ENCODE measurements at regions not wholly inside any gene's neighbourhood (a gene's known extent, or its start where the extent isn't known, plus 50 kb on each side); places are given as distances from the start of the nearest gene placed in this dataset.

GRCh38 chr2:198991431-198991830 is 466.3 kb downstream of the SATB2 start:
- in situ Hi-C loops (cut with MboI; ENCODE audit: low sequenced_read_pairs, unreplicated experiment): no loop called here
- no peak for DNase-seq (ENCODE audit: low spot score)
- TF ChIP-seq CTCF (IDR thresholded peaks at IDR 0.05; ENCODE audit: borderline replicate concordance, control extremely low read depth, extremely low read depth, insufficient read depth, missing control alignments): no peak

GRCh38 chr2:198975779-198976178 is 482.0 kb downstream of the SATB2 start:
- TF ChIP-seq CTCF (IDR thresholded peaks at IDR 0.05; ENCODE audit: borderline replicate concordance, control extremely low read depth, extremely low read depth, insufficient read depth, missing control alignments): no peak
- in situ Hi-C loops (cut with MboI; ENCODE audit: low sequenced_read_pairs, unreplicated experiment): no loop called here
- DNase-seq (ENCODE audit: low spot score): no peak

GRCh38 chr2:198973785-198974184 is 484.0 kb downstream of the SATB2 start:
- no peak for TF ChIP-seq CTCF (IDR thresholded peaks at IDR 0.05; ENCODE audit: borderline replicate concordance, control extremely low read depth, extremely low read depth, insufficient read depth, missing control alignments)
- in situ Hi-C loops (cut with MboI; ENCODE audit: low sequenced_read_pairs, unreplicated experiment): no loop called here
- no peak for DNase-seq (ENCODE audit: low spot score)

GRCh38 chr2:198973181-198973580 is 484.6 kb downstream of the SATB2 start:
- in situ Hi-C loops (cut with MboI; ENCODE audit: low sequenced_read_pairs, unreplicated experiment): no loop called here
- TF ChIP-seq CTCF (IDR thresholded peaks at IDR 0.05; ENCODE audit: borderline replicate concordance, control extremely low read depth, extremely low read depth, insufficient read depth, missing control alignments): no peak
- no peak for DNase-seq (ENCODE audit: low spot score)

- in situ Hi-C loops (cut with MboI; ENCODE audit: low sequenced_read_pairs, unreplicated experiment): no loop called here
Measured at GRCh38 chr2:198968545-198968944, 489.2 kb downstream of the SATB2 start.

GRCh38 chr2:198966269-198966668 is 491.5 kb downstream of the SATB2 start:
- TF ChIP-seq CTCF (IDR thresholded peaks at IDR 0.05; ENCODE audit: borderline replicate concordance, control extremely low read depth, extremely low read depth, insufficient read depth, missing control alignments): no peak
- no peak for DNase-seq (ENCODE audit: low spot score)
- in situ Hi-C loops (cut with MboI; ENCODE audit: low sequenced_read_pairs, unreplicated experiment): no loop called here

More at GRCh38 chr2:198968545-198968944, 489.2 kb downstream of the SATB2 start:
- no peak for TF ChIP-seq CTCF (IDR thresholded peaks at IDR 0.05; ENCODE audit: borderline replicate concordance, control extremely low read depth, extremely low read depth, insufficient read depth, missing control alignments)
- DNase-seq (ENCODE audit: low spot score): no peak

- in situ Hi-C loops (cut with MboI; ENCODE audit: low sequenced_read_pairs, unreplicated experiment): no loop called here
- DNase-seq (ENCODE audit: low spot score): no peak
- no peak for TF ChIP-seq CTCF (IDR thresholded peaks at IDR 0.05; ENCODE audit: borderline replicate concordance, control extremely low read depth, extremely low read depth, insufficient read depth, missing control alignments)
Measured at GRCh38 chr2:198961547-198961946, 496.2 kb downstream of the SATB2 start.
